ENCODE measurements at regions not wholly inside any gene's neighbourhood (a gene's known extent, or its start where the extent isn't known, plus 50 kb on each side); places are given as distances from the start of the nearest gene placed in this dataset.

- no peak for TF ChIP-seq CTCF (IDR thresholded peaks at IDR 0.05 in 4 of 5, conservative IDR thresholded peaks at IDR 0.05 in 1 of 5)
- no peak for TF ChIP-seq POLR2A (IDR thresholded peaks at IDR 0.05)
Measured at GRCh38 chr11:130666781-130667251, 218.4 kb downstream of the ADAMTS15 start.

Measured in gastrocnemius medialis (tissue), 4 donors.